NCI-H526 (cell line): ENCODE measurements at regions not wholly inside any gene's neighbourhood (a gene's known extent, or its start where the extent isn't known, plus 50 kb on each side); places are given as distances from the start of the nearest gene placed in this dataset.

Experiments
- DNase-seq, 2 experiments: peaks; one replicate each; lab custom pipeline; 2025; lab: John Stamatoyannopoulos, UW

GRCh38 chr5:96588539-96588938 lies 73.6 kb upstream of the CAST start:
- DNase-seq = no peak

- no peak for DNase-seq
Observed at GRCh38 chr5:96590796-96591195, 71.4 kb upstream of the CAST start.

GRCh38 chr5:96595300-96596090 lies 66.7 kb upstream of the CAST start:
- no peak for DNase-seq

- no peak for DNase-seq
Observed at GRCh38 chr5:96597438-96598020, 64.6 kb upstream of the CAST start.

GRCh38 chr5:96601200-96601599 lies 61.0 kb upstream of the CAST start:
- DNase-seq = no peak

- peak in 1 of 2 experiments; percentile 72 for DNase-seq
Observed at GRCh38 chr5:96601715-96602244, 60.4 kb upstream of the CAST start.

- no peak for DNase-seq
Observed at GRCh38 chr5:96602776-96603175, 59.4 kb upstream of the CAST start.

- no peak for DNase-seq
Observed at GRCh38 chr5:96605144-96605837, 56.9 kb upstream of the CAST start.

- no peak for DNase-seq
Observed at GRCh38 chr5:96609369-96609768, 52.8 kb upstream of the CAST start.

GRCh38 chr5:96610747-96611146 lies 51.4 kb upstream of the CAST start:
- DNase-seq = no peak

- no peak for DNase-seq
Observed at GRCh38 chr5:96611946-96612345, 50.2 kb upstream of the CAST start.
